Inflammatory macrophage (primary cell): ENCODE measurements at regions not wholly inside any gene's neighbourhood (a gene's known extent, or its start where the extent isn't known, plus 50 kb on each side); places are given as distances from the start of the nearest gene placed in this dataset.

Experiments
- DNase-seq, 2 donors: peaks; one replicate each; pipeline ENCODE4 v3.0.0-alpha.2; 2020 to 2022

GRCh38 chr13:44101347-44102083, 221.8 kb downstream of the LACC1 start:
- no peak for DNase-seq

- DNase-seq = no peak
Measured at GRCh38 chr13:44103429-44104196, 223.9 kb downstream of the LACC1 start.

GRCh38 chr13:44104197-44104490, 224.4 kb downstream of the LACC1 start:
- no peak for DNase-seq

- no peak for DNase-seq
Measured at GRCh38 chr13:44104969-44105368, 225.3 kb downstream of the LACC1 start.

- DNase-seq = no peak
Measured at GRCh38 chr13:44106266-44107152, 226.8 kb downstream of the LACC1 start.

GRCh38 chr13:44107357-44108121, 227.8 kb downstream of the LACC1 start:
- no peak for DNase-seq

GRCh38 chr13:44108331-44108858, 228.7 kb downstream of the LACC1 start:
- DNase-seq = no peak

- peak; percentile 41 to 65 for DNase-seq
Measured at GRCh38 chr13:44110091-44110621, 230.5 kb downstream of the LACC1 start.

- no peak for DNase-seq
Measured at GRCh38 chr13:44111701-44112100, 232.0 kb downstream of the LACC1 start.

GRCh38 chr13:44112700-44113329, 233.1 kb downstream of the LACC1 start:
- no peak for DNase-seq

GRCh38 chr13:44116562-44117332, 237.0 kb downstream of the LACC1 start:
- peak; percentile 72 to 87 for DNase-seq

- peak; percentile 41 to 59 for DNase-seq
Measured at GRCh38 chr13:44117351-44117750, 237.6 kb downstream of the LACC1 start.

- DNase-seq = peak; percentile 51 to 53
Measured at GRCh38 chr13:44117816-44118215, 238.1 kb downstream of the LACC1 start.

- DNase-seq = peak in 1 of 2 donors; percentile 31
Measured at GRCh38 chr13:44118881-44119280, 239.2 kb downstream of the LACC1 start.

- DNase-seq = no peak
Measured at GRCh38 chr13:44120043-44120442, 240.3 kb downstream of the LACC1 start.

GRCh38 chr13:44120849-44121755, 241.4 kb downstream of the LACC1 start:
- DNase-seq = no peak

GRCh38 chr13:44124352-44124751, 244.6 kb downstream of the LACC1 start:
- DNase-seq = no peak

GRCh38 chr13:44125943-44126469, 246.3 kb downstream of the LACC1 start:
- no peak for DNase-seq

- DNase-seq = peak; percentile 83 to 91
Measured at GRCh38 chr13:44128552-44129001, 245.0 kb upstream of the SERP2 start.
